ENCODE measurements at regions not wholly inside any gene's neighbourhood (a gene's known extent, or its start where the extent isn't known, plus 50 kb on each side); places are given as distances from the start of the nearest gene placed in this dataset.

GRCh38 chr21:31489014-31489413 is 145.0 kb upstream of the TIAM1 start (continued):
- TF ChIP-seq CHD7 (IDR thresholded peaks at IDR 0.05; ENCODE audit: insufficient replicate concordance, low read length) (no peak), RFX5 (IDR thresholded peaks at IDR 0.05; ENCODE audit: borderline replicate concordance, low read depth, low read length) (no peak), RBBP5 (IDR thresholded peaks at IDR 0.05; ENCODE audit: borderline replicate concordance, low read depth, low read length) (no peak), SIRT6 (IDR thresholded peaks at IDR 0.05; ENCODE audit: low read length) (no peak), CTCF (IDR thresholded peaks at IDR 0.05; ENCODE audit: control extremely low read depth in 1 of 3, insufficient read depth in 1 of 3, low read depth in 1 of 3, low read length in 3 of 3) (no peak), SUZ12 (IDR thresholded peaks at IDR 0.05; ENCODE audit: low read length) (no peak), BACH1 (IDR thresholded peaks at IDR 0.05; ENCODE audit: low read length) (no peak), SP2 (IDR thresholded peaks at IDR 0.05; ENCODE audit: low read length) (no peak), NRF1 (IDR thresholded peaks at IDR 0.05; ENCODE audit: low read depth, low read length) (no peak)
